SW480 (cell line): ENCODE measurements at regions not wholly inside any gene's neighbourhood (a gene's known extent, or its start where the extent isn't known, plus 50 kb on each side); places are given as distances from the start of the nearest gene placed in this dataset.

ENCODE experiments used
- DNase-seq: peaks from one replicate; pipeline ENCODE4 v3.0.0-alpha.2; 2016; ENCODE audit warnings: low spot score

- DNase-seq: no peak
Observed at GRCh38 chr11:105553025-105553424, 56.8 kb upstream of the GRIA4 start.

GRCh38 chr11:105548359-105548758 is 61.5 kb upstream of the GRIA4 start:
- no peak for DNase-seq

GRCh38 chr11:105538588-105538987 is 71.3 kb upstream of the GRIA4 start:
- DNase-seq: no peak

- DNase-seq: no peak
Observed at GRCh38 chr11:105537531-105537930, 72.3 kb upstream of the GRIA4 start.

- no peak for DNase-seq
Observed at GRCh38 chr11:105524286-105524685, 85.6 kb upstream of the GRIA4 start.

GRCh38 chr11:105520706-105521345 is 89.0 kb upstream of the GRIA4 start:
- DNase-seq: no peak

- DNase-seq: no peak
Observed at GRCh38 chr11:105507496-105508254, 102.2 kb upstream of the GRIA4 start.

- DNase-seq: no peak
Observed at GRCh38 chr11:105492010-105492409, 117.9 kb upstream of the GRIA4 start.

- no peak for DNase-seq
Observed at GRCh38 chr11:105491394-105491793, 118.5 kb upstream of the GRIA4 start.

- no peak for DNase-seq
Observed at GRCh38 chr11:105490333-105490732, 119.5 kb upstream of the GRIA4 start.

- no peak for DNase-seq
Observed at GRCh38 chr11:105489446-105489845, 120.4 kb upstream of the GRIA4 start.

GRCh38 chr11:105486929-105487328 is 122.9 kb upstream of the GRIA4 start:
- no peak for DNase-seq

- DNase-seq: no peak
Observed at GRCh38 chr11:105469931-105470330, 139.9 kb upstream of the GRIA4 start.

GRCh38 chr11:105468154-105468553 is 141.7 kb upstream of the GRIA4 start:
- DNase-seq: no peak

- DNase-seq: no peak
Observed at GRCh38 chr11:105466582-105467228, 143.2 kb upstream of the GRIA4 start.

- no peak for DNase-seq
Observed at GRCh38 chr11:105458071-105458470, 151.8 kb upstream of the GRIA4 start.

GRCh38 chr11:105456950-105457349 is 152.9 kb upstream of the GRIA4 start:
- no peak for DNase-seq

GRCh38 chr11:105449100-105449734 is 160.7 kb upstream of the GRIA4 start:
- DNase-seq: no peak

GRCh38 chr11:105448703-105449079 is 161.2 kb upstream of the GRIA4 start:
- no peak for DNase-seq

- no peak for DNase-seq
Observed at GRCh38 chr11:105447936-105448702, 161.8 kb upstream of the GRIA4 start.

- DNase-seq: no peak
Observed at GRCh38 chr11:105443623-105444022, 166.2 kb upstream of the GRIA4 start.
